ENCODE measurements at regions not wholly inside any gene's neighbourhood (a gene's known extent, or its start where the extent isn't known, plus 50 kb on each side); places are given as distances from the start of the nearest gene placed in this dataset.

DNA sequence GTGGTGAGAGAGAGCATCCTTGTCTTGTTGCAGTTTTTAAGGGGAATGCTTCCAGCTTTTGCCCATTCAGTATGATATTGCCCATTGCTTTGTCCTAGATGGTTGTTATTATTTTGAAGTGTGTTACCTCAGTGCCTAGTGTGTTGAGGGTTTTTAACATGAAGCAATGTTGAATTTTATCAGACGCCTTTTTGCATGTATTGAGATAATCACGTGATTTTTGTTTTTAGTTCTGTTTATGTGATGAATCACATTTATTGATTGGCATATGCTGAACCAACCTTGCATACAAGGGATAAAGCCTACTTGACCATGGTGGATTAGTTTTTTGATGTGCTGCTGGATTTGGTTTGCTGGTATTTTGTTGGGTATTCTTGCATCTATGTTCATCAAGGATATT lies 302.3 kb upstream of the G2E3 start:
- Mint-ChIP-seq H3K27me3 (ENCODE audit: insufficient read depth, unreplicated experiment) (no peaks in the 10 kb centered on the region), H3K27ac (ENCODE audit: low read depth, unreplicated experiment) (no peak overlapping the region), H3K4me1 (ENCODE audit: insufficient read depth, unreplicated experiment) (peaks cover 36% of the 10 kb centered on the region), H3K9me3 (ENCODE audit: unreplicated experiment) (peaks cover 19% of the 10 kb centered on the region), H3K36me3 (ENCODE audit: insufficient read depth, unreplicated experiment) (no peaks in the 10 kb centered on the region), H3K4me3 (ENCODE audit: unreplicated experiment) (no peak overlapping the region)
- POLR2A ChIA-PET: interaction anchor here (1.6 to 2.4 kb wide), 3 partner anchors 12 to 32 kb away, joined by 5 to 24 read pairs (median 7); no protein-coding TSS in a partner anchor
- no peak for DNase-seq (ENCODE audit: unreplicated experiment)
- TF ChIP-seq, protein P1, sequence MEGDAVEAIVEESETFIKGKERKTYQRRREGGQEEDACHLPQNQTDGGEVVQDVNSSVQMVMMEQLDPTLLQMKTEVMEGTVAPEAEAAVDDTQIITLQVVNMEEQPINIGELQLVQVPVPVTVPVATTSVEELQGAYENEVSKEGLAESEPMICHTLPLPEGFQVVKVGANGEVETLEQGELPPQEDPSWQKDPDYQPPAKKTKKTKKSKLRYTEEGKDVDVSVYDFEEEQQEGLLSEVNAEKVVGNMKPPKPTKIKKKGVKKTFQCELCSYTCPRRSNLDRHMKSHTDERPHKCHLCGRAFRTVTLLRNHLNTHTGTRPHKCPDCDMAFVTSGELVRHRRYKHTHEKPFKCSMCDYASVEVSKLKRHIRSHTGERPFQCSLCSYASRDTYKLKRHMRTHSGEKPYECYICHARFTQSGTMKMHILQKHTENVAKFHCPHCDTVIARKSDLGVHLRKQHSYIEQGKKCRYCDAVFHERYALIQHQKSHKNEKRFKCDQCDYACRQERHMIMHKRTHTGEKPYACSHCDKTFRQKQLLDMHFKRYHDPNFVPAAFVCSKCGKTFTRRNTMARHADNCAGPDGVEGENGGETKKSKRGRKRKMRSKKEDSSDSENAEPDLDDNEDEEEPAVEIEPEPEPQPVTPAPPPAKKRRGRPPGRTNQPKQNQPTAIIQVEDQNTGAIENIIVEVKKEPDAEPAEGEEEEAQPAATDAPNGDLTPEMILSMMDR (IDR thresholded peaks at IDR 0.05; ENCODE audit: unreplicated experiment): no peak
- no TSS peak for BruUV-seq (replicated peaks)
- CTCF ChIA-PET: interaction anchor here (0.6 to 7.8 kb wide), 6 partner anchors 15 to 299 kb away, joined by 3 to 115 read pairs (median 10); no protein-coding TSS in a partner anchor
- intact Hi-C loops (cut with micrococcal nuclease): no loop called here

DNA sequence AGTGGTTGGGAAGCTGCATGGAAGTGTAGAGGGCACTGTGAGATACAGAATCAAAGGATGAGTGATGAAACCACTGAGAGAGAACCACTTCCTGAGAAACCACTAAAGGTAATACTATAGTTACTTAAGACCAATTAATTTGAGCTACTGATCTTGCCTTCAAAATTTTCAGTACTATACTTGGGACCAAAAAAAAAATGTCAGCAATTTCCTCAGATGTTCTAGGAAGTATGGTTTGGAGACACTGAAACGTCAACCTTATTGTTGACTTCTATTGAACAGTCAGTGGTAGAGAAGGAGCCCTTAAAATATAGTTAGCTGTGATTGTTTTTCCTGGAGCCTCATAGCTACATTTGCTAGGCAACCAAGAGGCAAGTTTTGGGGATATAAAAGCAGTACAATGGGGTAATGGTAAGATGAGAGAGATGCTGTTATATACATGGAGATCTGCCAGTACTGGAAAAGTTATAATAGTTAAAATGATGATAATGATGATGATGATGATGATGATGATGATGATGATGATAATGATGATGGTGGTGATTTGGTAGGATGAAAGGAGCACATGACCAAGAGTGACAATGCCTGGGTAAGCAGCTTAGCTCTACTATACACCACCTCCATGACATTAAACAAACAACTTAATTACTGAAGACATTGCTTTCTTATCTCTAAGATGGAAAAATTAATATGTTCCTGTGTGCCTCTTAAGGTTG lies 300.9 kb upstream of the G2E3 start:
- H3K36me3 Mint-ChIP-seq (ENCODE audit: insufficient read depth, unreplicated experiment): no peaks in the 10 kb centered on the region
- intact Hi-C loops (cut with micrococcal nuclease): no loop called here
- ChIA-PET POLR2A (interaction anchor here (0.6 to 2.4 kb wide), 8 partner anchors 9 to 159 kb away, joined by 3 to 24 read pairs (median 4); no protein-coding TSS in a partner anchor), CTCF (interaction anchor here (0.8 to 7.8 kb wide), 6 partner anchors 7 to 44 kb away, joined by 3 to 115 read pairs (median 11); no protein-coding TSS in a partner anchor)
- H3K27me3 Mint-ChIP-seq (ENCODE audit: insufficient read depth, unreplicated experiment): no peaks in the 10 kb centered on the region
- TF ChIP-seq, protein P1 (IDR thresholded peaks at IDR 0.05; ENCODE audit: unreplicated experiment): no peak
- no peak for DNase-seq (ENCODE audit: unreplicated experiment)
- peaks cover 15% of the 10 kb centered on the region for H3K9me3 Mint-ChIP-seq (ENCODE audit: unreplicated experiment)
- H3K27ac Mint-ChIP-seq (ENCODE audit: low read depth, unreplicated experiment): peak overlapping the region; percentile 41
- peaks cover 24% of the 10 kb centered on the region for H3K4me1 Mint-ChIP-seq (ENCODE audit: insufficient read depth, unreplicated experiment)
- H3K4me3 Mint-ChIP-seq (ENCODE audit: unreplicated experiment): no peak overlapping the region
- BruUV-seq (replicated peaks): no TSS peak

DNA sequence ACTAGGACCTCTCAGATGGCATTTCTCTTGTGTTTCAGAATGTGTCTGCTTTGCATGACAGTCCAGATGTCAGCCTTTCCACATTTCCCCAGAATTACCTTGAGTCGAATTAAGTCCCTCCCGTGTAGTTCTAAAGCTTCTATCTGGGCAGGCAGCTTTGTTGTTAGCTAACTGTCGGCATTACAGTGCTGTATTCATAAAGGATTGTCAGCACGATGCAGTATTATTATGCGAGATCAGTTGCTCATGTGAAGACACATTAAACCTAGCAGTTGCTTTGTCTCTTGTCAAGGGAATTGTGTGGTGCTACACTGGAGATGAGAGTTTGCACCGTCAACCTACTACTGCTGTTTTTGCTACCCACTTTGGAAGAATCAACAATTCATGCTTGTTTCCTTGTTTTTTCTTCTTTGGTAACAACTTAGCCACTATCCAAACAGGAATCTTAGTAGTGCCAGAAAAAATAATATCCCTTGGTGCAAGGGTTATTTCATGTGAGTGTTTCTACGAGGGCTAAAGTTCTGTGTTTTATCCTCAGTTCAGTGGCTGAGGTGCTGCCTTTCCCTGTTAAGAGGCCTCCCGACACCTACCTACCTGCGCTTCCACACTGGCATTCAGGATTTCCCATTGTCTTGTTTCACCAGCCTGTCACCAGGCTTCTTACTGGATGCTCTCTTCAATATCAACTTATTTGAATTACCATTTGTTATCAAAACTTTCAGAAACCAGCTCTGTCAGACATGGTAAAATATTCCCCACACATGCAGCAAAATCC lies 297.9 kb upstream of the G2E3 start:
- POLR2A ChIA-PET: interaction anchor here (0.7 to 1.7 kb wide), 3 partner anchors 10 to 711 kb away, joined by 3 to 4 read pairs (median 3); no protein-coding TSS in a partner anchor
- Mint-ChIP-seq H3K4me1 (ENCODE audit: insufficient read depth, unreplicated experiment) (peaks cover 20% of the 10 kb centered on the region), H3K9me3 (ENCODE audit: unreplicated experiment) (peaks cover 8% of the 10 kb centered on the region), H3K36me3 (ENCODE audit: insufficient read depth, unreplicated experiment) (no peaks in the 10 kb centered on the region), H3K4me3 (ENCODE audit: unreplicated experiment) (no peak overlapping the region), H3K27ac (ENCODE audit: low read depth, unreplicated experiment) (no peak overlapping the region), H3K27me3 (ENCODE audit: insufficient read depth, unreplicated experiment) (no peaks in the 10 kb centered on the region)
- CTCF ChIA-PET: interaction anchor here (0.6 to 7.8 kb wide), 5 partner anchors 10 to 714 kb away, joined by 3 to 115 read pairs (median 6); no protein-coding TSS in a partner anchor
- BruUV-seq (replicated peaks): no TSS peak
- TF ChIP-seq, protein P1 (IDR thresholded peaks at IDR 0.05; ENCODE audit: unreplicated experiment): no peak
- no peak for DNase-seq (ENCODE audit: unreplicated experiment)
- intact Hi-C loops (cut with micrococcal nuclease): no loop called here

DNA sequence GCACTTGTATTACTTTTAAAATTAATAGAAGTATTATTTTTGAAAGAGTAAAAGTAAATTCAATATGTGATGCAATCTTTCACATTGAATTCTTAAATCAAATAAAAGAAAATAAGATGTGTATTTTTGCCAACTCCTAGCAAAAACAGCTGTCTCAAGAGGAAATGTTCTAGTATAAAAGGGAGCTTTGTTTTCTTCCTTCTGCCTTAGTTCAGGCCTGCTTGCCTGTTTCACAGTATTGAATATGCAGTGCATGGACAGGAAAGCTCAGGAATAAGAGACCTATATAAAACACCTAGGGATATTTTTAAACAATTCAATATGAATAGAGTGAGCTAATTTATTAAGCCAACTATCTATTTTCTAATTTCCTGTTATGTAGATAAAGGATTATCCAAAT lies 294.8 kb upstream of the G2E3 start:
- H3K27me3 Mint-ChIP-seq (ENCODE audit: insufficient read depth, unreplicated experiment): no peaks in the 10 kb centered on the region
- H3K4me1 Mint-ChIP-seq (ENCODE audit: insufficient read depth, unreplicated experiment): peaks cover 18% of the 10 kb centered on the region
- H3K9me3 Mint-ChIP-seq (ENCODE audit: unreplicated experiment): no peaks in the 10 kb centered on the region
- no TSS peak for BruUV-seq (replicated peaks)
- no peak for DNase-seq (ENCODE audit: unreplicated experiment)
- ChIA-PET CTCF (interaction anchor here (0.7 to 12.2 kb wide), 5 partner anchors 12 to 50 kb away, joined by 3 to 163 read pairs (median 3); no protein-coding TSS in a partner anchor), POLR2A (interaction anchor here (1.3 kb wide), 1 partner anchor 41 kb away, joined by 3 read pairs; no protein-coding TSS in a partner anchor)
- TF ChIP-seq, protein P1 (IDR thresholded peaks at IDR 0.05; ENCODE audit: unreplicated experiment): no peak
- intact Hi-C loops (cut with micrococcal nuclease): no loop called here
- H3K27ac Mint-ChIP-seq (ENCODE audit: low read depth, unreplicated experiment): no peak overlapping the region
- no peaks in the 10 kb centered on the region for H3K36me3 Mint-ChIP-seq (ENCODE audit: insufficient read depth, unreplicated experiment)
- H3K4me3 Mint-ChIP-seq (ENCODE audit: unreplicated experiment): no peak overlapping the region
